SK-N-SH treated with all-trans-retinoic acid at 6 μM for 48 hours (cell line): ENCODE measurements at regions not wholly inside any gene's neighbourhood (a gene's known extent, or its start where the extent isn't known, plus 50 kb on each side); places are given as distances from the start of the nearest gene placed in this dataset.

Experiments used
- ATAC-seq: fragments of 200-7000 bp; cut with Tn5 transposase; 3 replicates; pipeline ENCODE4 v1.9.1; 2020; ENCODE audit warnings: mild to moderate bottlenecking, moderate library complexity
- ARNTL ChIP-seq: fragments of 450-650 bp; formaldehyde crosslinking; IDR thresholded peaks from 2 replicates; pipeline ENCODE4 v1.5.0; 2020; ENCODE audit warnings: low read depth, mild to moderate bottlenecking, moderate library complexity, borderline replicate concordance
- BACH2 ChIP-seq: fragments of 250-450 bp; sonication (Bioruptor Pico); IDR thresholded peaks from 2 replicates; pipeline ENCODE4 v1.9.0; 2021; ENCODE audit warnings: mild to moderate bottlenecking, borderline replicate concordance
- CSDC2 ChIP-seq: fragments of 250-450 bp; sonication (Bioruptor Pico); IDR thresholded peaks from 2 replicates; pipeline ENCODE4 v1.5.0; 2020; ENCODE audit warnings: mild to moderate bottlenecking, moderate library complexity
- ESRRG ChIP-seq: fragments of 250-450 bp; sonication (Bioruptor Pico); IDR thresholded peaks from 2 replicates; pipeline ENCODE4 v1.6.1; 2021; ENCODE audit warnings: mild to moderate bottlenecking
- GLIS3 ChIP-seq: fragments of 250-450 bp; sonication (Bioruptor Pico); IDR thresholded peaks from 2 replicates; pipeline ENCODE4 v1.5.0; 2020; ENCODE audit warnings: mild to moderate bottlenecking, moderate library complexity
- ISL1 ChIP-seq: fragments of 250-450 bp; sonication (Bioruptor Pico); IDR thresholded peaks from 2 replicates; pipeline ENCODE4 v2.1.2; 2022; ENCODE audit warnings: mild to moderate bottlenecking, moderate library complexity
- OSR1 ChIP-seq: fragments of 250-450 bp; sonication (Bioruptor Pico); IDR thresholded peaks from 2 replicates; pipeline ENCODE4 v1.8.0; 2022; ENCODE audit warnings: moderate library complexity, mild to moderate bottlenecking, inconsistent platforms
- PATZ1 ChIP-seq: fragments of 250-450 bp; sonication (Bioruptor Pico); IDR thresholded peaks from 2 replicates; pipeline ENCODE4 v1.8.0; 2020; ENCODE audit warnings: mild to moderate bottlenecking, moderate library complexity, borderline replicate concordance
- PPARA ChIP-seq: fragments of 250-450 bp; sonication (Bioruptor Pico); IDR thresholded peaks from 2 replicates; pipeline ENCODE4 v1.5.0; 2020; ENCODE audit warnings: mild to moderate bottlenecking, borderline replicate concordance
- RARB ChIP-seq: fragments of 250-450 bp; sonication (Bioruptor Pico); IDR thresholded peaks from 2 replicates; pipeline ENCODE4 v1.8.0; 2021; ENCODE audit warnings: mild to moderate bottlenecking, moderate library complexity
- SNAI2 ChIP-seq: fragments of 250-450 bp; sonication (Bioruptor Pico); IDR thresholded peaks from 2 replicates; pipeline ENCODE4 v1.5.0; 2020; ENCODE audit warnings: mild to moderate bottlenecking, moderate library complexity
- TCF4 ChIP-seq: fragments of 250-450 bp; sonication (Bioruptor Pico); IDR thresholded peaks from 2 replicates; pipeline ENCODE4 v1.8.0; 2021; ENCODE audit warnings: mild to moderate bottlenecking, moderate library complexity, borderline replicate concordance
- TOX ChIP-seq: fragments of 250-450 bp; sonication (Bioruptor Pico); IDR thresholded peaks from 2 replicates; pipeline ENCODE4 v1.8.0; 2021; ENCODE audit warnings: mild to moderate bottlenecking, moderate library complexity, borderline replicate concordance
- ZFP3 ChIP-seq: fragments of 250-450 bp; sonication (Bioruptor Pico); IDR thresholded peaks from 2 replicates; pipeline ENCODE4 v1.5.0; 2020; ENCODE audit warnings: mild to moderate bottlenecking, moderate library complexity
- ZFP30 ChIP-seq: fragments of 450-650 bp; formaldehyde crosslinking; IDR thresholded peaks from 2 replicates; pipeline ENCODE4 v1.5.0; 2022; ENCODE audit warnings: mild to moderate bottlenecking, moderate library complexity
- ZNF70 ChIP-seq: fragments of 450-650 bp; formaldehyde crosslinking; IDR thresholded peaks from 2 replicates; pipeline ENCODE4 v1.5.0; 2020; ENCODE audit warnings: mild to moderate bottlenecking, moderate library complexity
- ZNF8 ChIP-seq: fragments of 450-650 bp; formaldehyde crosslinking; IDR thresholded peaks from 2 replicates; pipeline ENCODE4 v1.5.0; 2020; ENCODE audit warnings: mild to moderate bottlenecking, moderate library complexity
- TF ChIP-seq, protein P1 (sequence below): fragments of 250-450 bp; sonication (Bioruptor Pico); IDR thresholded peaks from 2 replicates; pipeline ENCODE4 v1.5.0; 2020; ENCODE audit warnings: mild to moderate bottlenecking, moderate library complexity
- TF ChIP-seq, protein P2 (sequence below): fragments of 250-450 bp; sonication (Bioruptor Pico); IDR thresholded peaks from 2 replicates; pipeline ENCODE4 v1.8.0; 2021; ENCODE audit warnings: low read depth, mild to moderate bottlenecking, moderate library complexity, borderline replicate concordance
- TF ChIP-seq, protein P3 (sequence below): fragments of 250-450 bp; sonication (Bioruptor Pico); IDR thresholded peaks from 2 replicates; pipeline ENCODE4 v1.5.1; 2021; ENCODE audit warnings: mild to moderate bottlenecking, moderate library complexity

- TF ChIP-seq, protein P1, sequence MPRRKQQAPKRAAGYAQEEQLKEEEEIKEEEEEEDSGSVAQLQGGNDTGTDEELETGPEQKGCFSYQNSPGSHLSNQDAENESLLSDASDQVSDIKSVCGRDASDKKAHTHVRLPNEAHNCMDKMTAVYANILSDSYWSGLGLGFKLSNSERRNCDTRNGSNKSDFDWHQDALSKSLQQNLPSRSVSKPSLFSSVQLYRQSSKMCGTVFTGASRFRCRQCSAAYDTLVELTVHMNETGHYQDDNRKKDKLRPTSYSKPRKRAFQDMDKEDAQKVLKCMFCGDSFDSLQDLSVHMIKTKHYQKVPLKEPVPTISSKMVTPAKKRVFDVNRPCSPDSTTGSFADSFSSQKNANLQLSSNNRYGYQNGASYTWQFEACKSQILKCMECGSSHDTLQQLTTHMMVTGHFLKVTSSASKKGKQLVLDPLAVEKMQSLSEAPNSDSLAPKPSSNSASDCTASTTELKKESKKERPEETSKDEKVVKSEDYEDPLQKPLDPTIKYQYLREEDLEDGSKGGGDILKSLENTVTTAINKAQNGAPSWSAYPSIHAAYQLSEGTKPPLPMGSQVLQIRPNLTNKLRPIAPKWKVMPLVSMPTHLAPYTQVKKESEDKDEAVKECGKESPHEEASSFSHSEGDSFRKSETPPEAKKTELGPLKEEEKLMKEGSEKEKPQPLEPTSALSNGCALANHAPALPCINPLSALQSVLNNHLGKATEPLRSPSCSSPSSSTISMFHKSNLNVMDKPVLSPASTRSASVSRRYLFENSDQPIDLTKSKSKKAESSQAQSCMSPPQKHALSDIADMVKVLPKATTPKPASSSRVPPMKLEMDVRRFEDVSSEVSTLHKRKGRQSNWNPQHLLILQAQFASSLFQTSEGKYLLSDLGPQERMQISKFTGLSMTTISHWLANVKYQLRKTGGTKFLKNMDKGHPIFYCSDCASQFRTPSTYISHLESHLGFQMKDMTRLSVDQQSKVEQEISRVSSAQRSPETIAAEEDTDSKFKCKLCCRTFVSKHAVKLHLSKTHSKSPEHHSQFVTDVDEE (CRISPR knock-in tag) = no peak
These were observed 130.0 kb upstream of the ZNF648 start (continued) for GRCh38 chr1:182191381-182192115.

DNA sequence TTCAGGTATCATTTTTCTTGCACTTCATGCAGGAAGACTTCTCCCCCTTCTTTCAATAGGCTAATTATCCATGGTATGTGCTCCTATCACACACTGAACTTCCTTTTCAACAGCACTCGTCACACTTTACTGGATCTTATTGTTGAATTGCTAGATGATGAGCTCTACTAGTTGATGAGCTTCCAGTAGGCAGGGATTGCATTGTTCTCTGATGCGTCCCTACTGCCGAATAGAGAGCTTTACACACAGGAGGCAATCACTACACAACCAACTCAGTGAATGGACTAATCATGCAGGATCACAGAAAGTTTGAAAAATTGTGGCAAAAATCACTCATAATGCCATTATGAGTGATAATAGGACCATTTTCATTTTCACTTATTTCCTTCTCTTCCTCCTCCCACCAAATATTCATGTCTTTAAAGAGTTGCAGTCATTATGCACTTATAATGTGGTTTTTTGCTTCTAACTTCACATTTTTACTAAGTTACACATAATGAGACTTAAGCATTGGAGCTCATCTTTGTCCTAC is 128.1 kb upstream of the ZNF648 start:
- TF ChIP-seq CSDC2 (CRISPR knock-in tag) = no peak
- TF ChIP-seq, protein P2, sequence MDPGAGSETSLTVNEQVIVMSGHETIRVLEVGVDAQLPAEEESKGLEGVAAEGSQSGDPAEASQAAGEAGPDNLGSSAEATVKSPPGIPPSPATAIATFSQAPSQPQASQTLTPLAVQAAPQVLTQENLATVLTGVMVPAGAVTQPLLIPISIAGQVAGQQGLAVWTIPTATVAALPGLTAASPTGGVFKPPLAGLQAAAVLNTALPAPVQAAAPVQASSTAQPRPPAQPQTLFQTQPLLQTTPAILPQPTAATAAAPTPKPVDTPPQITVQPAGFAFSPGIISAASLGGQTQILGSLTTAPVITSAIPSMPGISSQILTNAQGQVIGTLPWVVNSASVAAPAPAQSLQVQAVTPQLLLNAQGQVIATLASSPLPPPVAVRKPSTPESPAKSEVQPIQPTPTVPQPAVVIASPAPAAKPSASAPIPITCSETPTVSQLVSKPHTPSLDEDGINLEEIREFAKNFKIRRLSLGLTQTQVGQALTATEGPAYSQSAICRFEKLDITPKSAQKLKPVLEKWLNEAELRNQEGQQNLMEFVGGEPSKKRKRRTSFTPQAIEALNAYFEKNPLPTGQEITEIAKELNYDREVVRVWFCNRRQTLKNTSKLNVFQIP = no peak
- TF ChIP-seq, protein P3, sequence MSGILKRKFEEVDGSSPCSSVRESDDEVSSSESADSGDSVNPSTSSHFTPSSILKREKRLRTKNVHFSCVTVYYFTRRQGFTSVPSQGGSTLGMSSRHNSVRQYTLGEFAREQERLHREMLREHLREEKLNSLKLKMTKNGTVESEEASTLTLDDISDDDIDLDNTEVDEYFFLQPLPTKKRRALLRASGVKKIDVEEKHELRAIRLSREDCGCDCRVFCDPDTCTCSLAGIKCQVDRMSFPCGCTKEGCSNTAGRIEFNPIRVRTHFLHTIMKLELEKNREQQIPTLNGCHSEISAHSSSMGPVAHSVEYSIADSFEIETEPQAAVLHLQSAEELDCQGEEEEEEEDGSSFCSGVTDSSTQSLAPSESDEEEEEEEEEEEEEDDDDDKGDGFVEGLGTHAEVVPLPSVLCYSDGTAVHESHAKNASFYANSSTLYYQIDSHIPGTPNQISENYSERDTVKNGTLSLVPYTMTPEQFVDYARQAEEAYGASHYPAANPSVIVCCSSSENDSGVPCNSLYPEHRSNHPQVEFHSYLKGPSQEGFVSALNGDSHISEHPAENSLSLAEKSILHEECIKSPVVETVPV = no peak
- no peak for TF ChIP-seq ZNF70 (CRISPR knock-in tag)
- TF ChIP-seq OSR1 (CRISPR knock-in tag) = no peak
- TF ChIP-seq ZFP30 = no peak
- no peak for TF ChIP-seq TOX (CRISPR knock-in tag)
- TF ChIP-seq, protein P1 (CRISPR knock-in tag) = no peak
- TF ChIP-seq RARB = no peak
- TF ChIP-seq, all 23 proteins: peak for 0
- no peak for ATAC-seq

GRCh38 chr1:182186757-182187146 is 125.2 kb upstream of the ZNF648 start:
- ATAC-seq = no peak
- TF ChIP-seq ZFP3 (CRISPR knock-in tag) = no peak
- TF ChIP-seq ZFP30 = no peak

GRCh38 chr1:182185842-182186756 is 124.6 kb upstream of the ZNF648 start:
- no peak for ATAC-seq
- TF ChIP-seq BACH2 (CRISPR knock-in tag) = no peak
- TF ChIP-seq ZFP3 (CRISPR knock-in tag) = no peak
- TF ChIP-seq SNAI2 = no peak
- TF ChIP-seq PATZ1 (CRISPR knock-in tag) = no peak
- TF ChIP-seq, protein P3 = no peak
- TF ChIP-seq ARNTL (CRISPR knock-in tag) = no peak
- no peak for TF ChIP-seq TOX (CRISPR knock-in tag)
- TF ChIP-seq ZNF8 (CRISPR knock-in tag) = no peak
- TF ChIP-seq ISL1 (CRISPR knock-in tag) = no peak
- TF ChIP-seq GLIS3 (CRISPR knock-in tag) = no peak
- no peak for TF ChIP-seq TCF4 (CRISPR knock-in tag)
- no peak for TF ChIP-seq OSR1 (CRISPR knock-in tag)
- TF ChIP-seq ESRRG = no peak
- no peak for TF ChIP-seq ZFP30
- TF ChIP-seq PPARA = no peak
- TF ChIP-seq CSDC2 (CRISPR knock-in tag) = no peak
- no peak for TF ChIP-seq ZNF70 (CRISPR knock-in tag)
- no peak for TF ChIP-seq RARB
